ENCODE measurements at regions not wholly inside any gene's neighbourhood (a gene's known extent, or its start where the extent isn't known, plus 50 kb on each side); places are given as distances from the start of the nearest gene placed in this dataset.

DNA sequence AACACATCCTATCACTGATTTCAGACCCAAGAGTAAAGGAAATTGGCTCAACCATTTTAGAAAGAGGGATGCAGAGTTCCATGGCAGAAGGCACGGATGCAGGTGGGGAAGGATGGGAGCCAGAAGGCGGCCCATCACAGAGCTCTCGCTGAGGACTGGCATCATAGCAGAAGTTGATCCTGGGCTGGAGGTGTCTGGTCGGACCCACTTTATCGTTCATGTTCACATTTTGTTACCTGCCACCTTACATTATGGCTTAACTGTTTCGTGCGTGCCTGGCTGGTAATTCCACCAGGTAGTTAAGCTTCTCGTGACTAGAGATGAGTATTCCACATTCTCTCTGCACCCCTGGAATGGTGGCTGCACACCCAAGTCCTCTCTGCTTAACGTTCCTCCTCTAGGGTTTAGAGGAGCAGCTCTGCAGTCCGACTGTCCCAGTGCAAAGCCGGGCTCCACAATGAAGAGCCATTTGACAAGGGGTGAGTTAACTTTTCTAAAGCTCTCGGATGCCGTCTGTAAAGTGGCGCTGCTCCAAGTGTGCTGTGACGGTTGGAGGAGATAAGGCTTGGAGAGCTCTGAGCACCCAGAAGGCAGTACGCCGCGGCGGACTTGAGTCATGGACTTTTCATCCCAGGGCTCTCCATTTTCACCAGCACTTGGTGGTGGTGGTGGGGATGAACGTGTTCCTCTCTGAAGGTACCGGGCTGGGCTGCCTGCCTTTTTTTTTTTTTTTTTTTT, 157.1 kb upstream of the SHH start:
- TF ChIP-seq POLR2A (IDR thresholded peaks at IDR 0.05; ENCODE audit: low read depth, low read length) (no peak), SPI1 (IDR thresholded peaks at IDR 0.05; ENCODE audit: low read depth, low read length) (no peak), TAF1 (IDR thresholded peaks at IDR 0.05; ENCODE audit: low read depth, low read length) (no peak), POLR2AphosphoS5 (IDR thresholded peaks at IDR 0.05; ENCODE audit: low read depth, low read length) (no peak)
